ENCODE measurements at regions not wholly inside any gene's neighbourhood (a gene's known extent, or its start where the extent isn't known, plus 50 kb on each side); places are given as distances from the start of the nearest gene placed in this dataset.

DNA sequence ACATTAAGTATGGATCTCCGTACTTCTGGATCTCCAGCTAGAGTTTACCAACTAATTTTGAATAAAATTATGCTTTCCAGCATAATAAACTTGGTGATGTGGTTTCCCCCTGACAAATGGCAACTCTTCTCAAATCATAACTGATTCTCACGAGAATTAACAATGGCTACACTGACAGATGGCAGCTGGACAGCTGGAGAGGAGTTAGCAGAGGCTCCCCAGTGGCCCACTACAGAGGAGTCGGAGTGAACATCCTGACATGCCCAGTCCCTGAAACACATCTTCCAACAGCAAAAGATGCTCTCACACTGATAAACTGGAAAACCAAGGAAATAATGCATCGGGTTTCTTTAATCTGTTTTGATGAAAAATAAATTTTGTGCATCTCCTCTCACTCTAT lies 239.6 kb downstream of the MAN2A1 start:
- no peaks in the 10 kb centered on the region for H3K9me3 Mint-ChIP-seq
- DNase-seq: no peak
- H3K4me3 Mint-ChIP-seq: no peak overlapping the region
- peaks cover 5% of the 10 kb centered on the region; the same call in 1 of the 2 replicates for H3K4me1 Mint-ChIP-seq (ENCODE audit: low read depth)
- H3K27me3 Mint-ChIP-seq (ENCODE audit: insufficient read depth): peaks cover 14% of the 10 kb centered on the region
- no peak overlapping the region for H3K27ac Mint-ChIP-seq
- H3K36me3 Mint-ChIP-seq (ENCODE audit: low read depth): no peaks in the 10 kb centered on the region
- TF ChIP-seq, protein P1, sequence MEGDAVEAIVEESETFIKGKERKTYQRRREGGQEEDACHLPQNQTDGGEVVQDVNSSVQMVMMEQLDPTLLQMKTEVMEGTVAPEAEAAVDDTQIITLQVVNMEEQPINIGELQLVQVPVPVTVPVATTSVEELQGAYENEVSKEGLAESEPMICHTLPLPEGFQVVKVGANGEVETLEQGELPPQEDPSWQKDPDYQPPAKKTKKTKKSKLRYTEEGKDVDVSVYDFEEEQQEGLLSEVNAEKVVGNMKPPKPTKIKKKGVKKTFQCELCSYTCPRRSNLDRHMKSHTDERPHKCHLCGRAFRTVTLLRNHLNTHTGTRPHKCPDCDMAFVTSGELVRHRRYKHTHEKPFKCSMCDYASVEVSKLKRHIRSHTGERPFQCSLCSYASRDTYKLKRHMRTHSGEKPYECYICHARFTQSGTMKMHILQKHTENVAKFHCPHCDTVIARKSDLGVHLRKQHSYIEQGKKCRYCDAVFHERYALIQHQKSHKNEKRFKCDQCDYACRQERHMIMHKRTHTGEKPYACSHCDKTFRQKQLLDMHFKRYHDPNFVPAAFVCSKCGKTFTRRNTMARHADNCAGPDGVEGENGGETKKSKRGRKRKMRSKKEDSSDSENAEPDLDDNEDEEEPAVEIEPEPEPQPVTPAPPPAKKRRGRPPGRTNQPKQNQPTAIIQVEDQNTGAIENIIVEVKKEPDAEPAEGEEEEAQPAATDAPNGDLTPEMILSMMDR (IDR thresholded peaks at IDR 0.05): no peak

DNA sequence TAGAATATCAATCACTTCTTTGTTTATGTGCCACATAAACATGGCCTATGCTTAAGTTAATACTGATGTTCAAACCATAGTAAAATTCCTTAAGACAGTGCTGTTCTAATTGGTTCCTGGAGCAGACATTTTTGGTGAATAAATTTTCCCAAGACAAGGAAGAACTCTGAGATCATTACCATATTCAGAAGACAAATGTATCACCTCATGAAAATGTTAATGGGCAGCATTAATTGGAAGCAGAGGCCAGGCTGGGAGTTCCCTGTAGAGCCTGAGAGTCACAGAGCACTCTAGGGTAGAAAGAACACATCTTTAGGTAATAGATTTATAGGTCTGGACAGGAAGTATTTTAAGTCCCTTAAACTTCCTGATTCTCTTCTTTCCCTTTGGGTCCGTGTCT lies 240.2 kb downstream of the MAN2A1 start:
- Mint-ChIP-seq H3K27ac (no peak overlapping the region), H3K27me3 (ENCODE audit: insufficient read depth) (peaks cover 10% of the 10 kb centered on the region), H3K4me3 (no peak overlapping the region), H3K36me3 (ENCODE audit: low read depth) (no peaks in the 10 kb centered on the region), H3K9me3 (no peaks in the 10 kb centered on the region), H3K4me1 (ENCODE audit: low read depth) (peaks cover 5% of the 10 kb centered on the region; the same call in 1 of the 2 replicates)
- no peak for DNase-seq
- TF ChIP-seq, protein P1 (IDR thresholded peaks at IDR 0.05): no peak

DNA sequence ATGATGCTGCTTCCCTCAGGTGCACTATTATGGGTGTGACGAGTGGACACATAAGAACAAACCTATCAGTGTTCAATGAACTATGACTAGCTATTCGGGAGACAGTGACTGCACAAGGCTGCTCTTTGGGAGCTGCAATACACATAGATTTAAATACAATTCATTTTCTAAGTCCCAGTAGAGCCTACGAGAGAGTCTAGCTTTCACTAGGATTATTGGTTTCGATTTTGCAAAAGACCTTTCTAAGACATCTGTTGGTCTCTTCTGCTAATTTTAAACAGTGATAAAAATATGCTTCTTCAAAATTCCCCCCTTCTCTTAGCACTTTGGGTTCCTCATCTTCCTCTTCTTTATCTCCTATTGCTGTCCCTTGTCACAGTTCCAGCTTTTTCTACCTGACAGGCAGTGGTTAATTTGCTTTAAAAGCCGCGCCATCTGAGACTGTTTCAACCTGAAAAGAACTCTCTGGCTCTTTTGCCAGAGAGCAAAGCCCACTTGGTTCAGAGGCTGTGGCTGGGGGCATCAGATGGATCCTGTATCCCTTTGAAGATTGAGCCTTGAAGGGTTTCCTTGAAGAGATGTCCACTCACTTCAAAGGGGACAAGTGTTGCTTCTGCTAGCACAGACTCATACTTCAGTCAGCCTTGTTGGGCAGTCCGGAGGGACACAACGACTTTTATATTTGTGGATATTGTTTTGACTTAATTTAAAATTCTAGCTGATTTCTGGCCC lies 241.5 kb downstream of the MAN2A1 start:
- Mint-ChIP-seq H3K36me3 (ENCODE audit: low read depth) (no peaks in the 10 kb centered on the region), H3K27ac (no peak overlapping the region), H3K4me1 (ENCODE audit: low read depth) (peaks cover 5% of the 10 kb centered on the region; the same call in 1 of the 2 replicates), H3K4me3 (peak overlapping the region; percentile 69; the same call in 1 of the 2 replicates), H3K9me3 (no peaks in the 10 kb centered on the region), H3K27me3 (ENCODE audit: insufficient read depth) (peaks cover 10% of the 10 kb centered on the region)
- no peak for DNase-seq
- TF ChIP-seq, protein P1 (IDR thresholded peaks at IDR 0.05): no peak

DNA sequence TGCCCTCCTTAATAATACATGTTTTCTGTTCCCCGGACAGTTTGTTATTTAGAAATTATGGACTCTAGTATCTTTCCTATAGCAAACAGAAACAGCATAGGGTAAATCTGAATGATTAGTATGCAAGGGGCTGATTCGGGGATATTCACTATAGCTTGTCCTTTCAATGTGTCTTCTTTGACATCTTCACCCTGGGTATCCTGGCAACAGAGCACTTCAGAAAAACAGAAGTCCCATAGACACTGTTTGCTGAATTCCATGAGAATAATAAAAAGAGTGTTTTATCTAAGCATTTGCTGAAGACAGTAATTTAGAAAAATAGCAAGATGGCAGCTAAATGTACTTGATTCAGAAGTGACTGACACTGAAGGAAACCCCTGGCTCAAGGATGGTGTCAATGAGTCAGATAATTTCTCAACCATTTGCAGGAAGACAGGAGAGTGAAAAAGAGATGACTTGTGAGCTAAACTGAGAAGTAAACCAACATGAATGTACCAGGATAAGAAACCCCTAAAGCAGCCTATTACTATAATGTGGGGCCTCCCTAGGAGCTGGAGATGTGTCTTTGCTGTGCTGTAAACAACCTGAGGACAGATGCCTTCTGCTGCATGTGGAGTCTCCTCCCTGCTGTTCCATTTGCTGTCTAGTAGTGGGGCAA lies 246.2 kb downstream of the MAN2A1 start:
- H3K27ac Mint-ChIP-seq: no peak overlapping the region

DNA sequence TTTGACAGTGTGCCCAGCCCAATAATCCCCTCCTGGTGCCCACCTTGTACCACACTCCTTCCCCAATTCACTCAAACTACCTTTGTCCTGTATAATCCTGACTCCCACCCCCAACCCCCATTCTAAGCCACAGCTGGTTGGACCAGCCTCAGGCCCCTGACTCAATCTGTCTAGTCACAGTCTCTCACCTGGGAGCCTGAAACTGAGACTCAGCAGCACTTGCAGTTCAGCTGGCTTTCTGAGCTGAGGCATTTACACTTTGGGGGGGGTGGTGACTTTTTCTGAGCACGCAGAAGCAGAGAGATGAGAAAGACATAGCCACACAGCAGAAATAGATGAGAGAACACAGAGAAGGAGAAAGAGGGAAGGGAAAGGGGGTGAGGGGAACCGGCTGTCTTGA lies 247.3 kb downstream of the MAN2A1 start:
- H3K27ac Mint-ChIP-seq: no peak overlapping the region
- peaks cover 6% of the 10 kb centered on the region; the same call in 1 of the 2 replicates for H3K4me1 Mint-ChIP-seq (ENCODE audit: low read depth)
- no peaks in the 10 kb centered on the region for H3K36me3 Mint-ChIP-seq (ENCODE audit: low read depth)
- peaks cover 3% of the 10 kb centered on the region for H3K27me3 Mint-ChIP-seq (ENCODE audit: insufficient read depth)
- no peak for DNase-seq
- H3K9me3 Mint-ChIP-seq: no peaks in the 10 kb centered on the region
- TF ChIP-seq, protein P1 (IDR thresholded peaks at IDR 0.05): no peak
- H3K4me3 Mint-ChIP-seq: no peak overlapping the region

More for the DNA sequence above, 246.2 kb downstream of the MAN2A1 start:
- Mint-ChIP-seq H3K4me1 (ENCODE audit: low read depth) (peaks cover 11% of the 10 kb centered on the region; the same call in 1 of the 2 replicates), H3K9me3 (no peaks in the 10 kb centered on the region), H3K27me3 (ENCODE audit: insufficient read depth) (peaks cover 3% of the 10 kb centered on the region), H3K36me3 (ENCODE audit: low read depth) (no peaks in the 10 kb centered on the region), H3K4me3 (no peak overlapping the region)
- DNase-seq: no peak
- TF ChIP-seq, protein P1 (IDR thresholded peaks at IDR 0.05): no peak

Measured in HFFc6 (cell line).